ENCODE measurements at regions not wholly inside any gene's neighbourhood (a gene's known extent, or its start where the extent isn't known, plus 50 kb on each side); places are given as distances from the start of the nearest gene placed in this dataset.

- TF ChIP-seq EP300 (IDR thresholded peaks at IDR 0.05) (no peak), POLR2A (IDR thresholded peaks at IDR 0.05) (no peak)
Measured at GRCh38 chr7:81628951-81629350, 140.9 kb downstream of the HGF start.

All from ovary (tissue), 1 donor.